Activated T-cell treated with anti-CD3 and anti-CD28 coated beads for 24 hours (primary cell): ENCODE measurements at regions not wholly inside any gene's neighbourhood (a gene's known extent, or its start where the extent isn't known, plus 50 kb on each side); places are given as distances from the start of the nearest gene placed in this dataset.
"Not testable (repeated sequence)": the region's sequence is repeated elsewhere in the genome, so short reads cannot be mapped to it uniquely, and the experiment has no call there.

Source experiments
- DNase-seq: peaks from one replicate; pipeline ENCODE4 v3.0.0-alpha.2; 2020; ENCODE audit warnings: low read depth

GRCh38 chr1:18561967-18562366, 68.7 kb upstream of the PAX7 start:
- no peak for DNase-seq

GRCh38 chr1:18564676-18565075, 66.0 kb upstream of the PAX7 start:
- no peak for DNase-seq

- DNase-seq, result no peak
Observed at GRCh38 chr1:18565321-18565720, 65.3 kb upstream of the PAX7 start.

GRCh38 chr1:18568489-18568888, 62.2 kb upstream of the PAX7 start:
- DNase-seq, result no peak

- no peak for DNase-seq
Observed at GRCh38 chr1:18569251-18569650, 61.4 kb upstream of the PAX7 start.

GRCh38 chr1:18569811-18570545, 60.7 kb upstream of the PAX7 start:
- DNase-seq, result no peak

- DNase-seq, result no peak
Observed at GRCh38 chr1:18571275-18571674, 59.4 kb upstream of the PAX7 start.

GRCh38 chr1:18572022-18572880, 58.4 kb upstream of the PAX7 start:
- DNase-seq, result no peak

- DNase-seq, result no peak
Observed at GRCh38 chr1:18573170-18573569, 57.5 kb upstream of the PAX7 start.

GRCh38 chr1:18574754-18575153, 55.9 kb upstream of the PAX7 start:
- no peak for DNase-seq

GRCh38 chr1:18575620-18576019, 55.0 kb upstream of the PAX7 start:
- peak; percentile 11 for DNase-seq

GRCh38 chr1:18578271-18578670, 52.4 kb upstream of the PAX7 start:
- no peak for DNase-seq

- not testable (repeated sequence) for DNase-seq
Observed at GRCh38 chr1:18579267-18579666, 51.4 kb upstream of the PAX7 start.

- no peak for DNase-seq
Observed at GRCh38 chr1:18580047-18580446, 50.6 kb upstream of the PAX7 start.

GRCh38 chr1:18580691-18581419, 49.8 kb upstream of the PAX7 start:
- DNase-seq, result no peak
